ENCODE measurements at regions not wholly inside any gene's neighbourhood (a gene's known extent, or its start where the extent isn't known, plus 50 kb on each side); places are given as distances from the start of the nearest gene placed in this dataset.

DNA sequence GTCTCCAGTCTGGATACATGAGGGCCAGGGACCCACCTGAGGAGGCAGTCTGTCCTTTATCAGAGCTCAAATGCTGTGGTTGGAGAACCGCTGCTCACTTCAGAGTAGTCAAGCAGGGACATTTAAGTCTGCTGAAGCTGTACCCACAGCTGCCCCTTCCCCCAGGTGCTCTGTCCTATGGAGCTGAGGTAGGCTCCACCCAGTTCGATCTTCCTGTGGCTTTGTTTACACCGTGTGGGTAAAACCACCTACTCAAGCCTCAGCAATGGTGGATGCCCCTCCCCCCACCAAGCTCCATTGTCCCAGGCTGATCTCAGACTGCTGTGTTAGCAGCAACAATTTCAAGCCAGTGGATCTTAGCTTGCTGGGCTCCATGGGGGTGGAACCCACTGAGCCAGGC lies 731.4 kb upstream of the HS6ST1 start:
- TF ChIP-seq CTCF (IDR thresholded peaks at IDR 0.05) (no peak), POLR2A (IDR thresholded peaks at IDR 0.05) (no peak), EP300 (IDR thresholded peaks at IDR 0.05) (no peak)
